Activated T-helper 2 cell treated with anti-CD3 and anti-CD28 coated beads, Interferon-gamma antibody, Interleukin-2, Interleukin-4, amounts not matched to agents 10 μg/mL and 5 μg/mL and 100 μg/mL, durations not matched to agents 14 hours and 24 hours and 36 hours (primary cell): ENCODE measurements at regions not wholly inside any gene's neighbourhood (a gene's known extent, or its start where the extent isn't known, plus 50 kb on each side); places are given as distances from the start of the nearest gene placed in this dataset.
"Not testable (repeated sequence)": the region's sequence is repeated elsewhere in the genome, so short reads cannot be mapped to it uniquely, and the experiment has no call there.

Source experiments
- DNase-seq: peaks from one replicate; pipeline ENCODE4 v3.0.0; 2021; ENCODE audit warnings: low spot score
- H3K27ac Mint-ChIP-seq: one replicate; pipeline ENCODE4 v1.8.0; 2021; ENCODE audit warnings: mixed read lengths
- H3K27me3 Mint-ChIP-seq: one replicate; pipeline ENCODE4 v1.8.0; 2021; ENCODE audit warnings: low read depth, mixed read lengths
- H3K36me3 Mint-ChIP-seq: one replicate; pipeline ENCODE4 v1.8.0; 2021; ENCODE audit warnings: low read depth, mixed read lengths
- H3K4me1 Mint-ChIP-seq: one replicate; pipeline ENCODE4 v1.8.0; 2021; ENCODE audit warnings: low read depth, mixed read lengths
- H3K4me3 Mint-ChIP-seq: one replicate; pipeline ENCODE4 v1.8.0; 2021; ENCODE audit warnings: low read depth, mild to moderate bottlenecking, moderate library complexity, mixed read lengths
- H3K9me3 Mint-ChIP-seq: one replicate; pipeline ENCODE4 v1.8.0; 2021; ENCODE audit warnings: mixed read lengths
- intact Hi-C: fragments of 100-400 bp; cut with micrococcal nuclease; formaldehyde crosslinking; loops from one replicate; pipeline ENCODE4 v1.15.1; 2023

- no peak for DNase-seq
- Mint-ChIP-seq H3K27ac (no peak overlapping the region), H3K36me3 (no peaks in the 10 kb centered on the region), H3K4me3 (no peak overlapping the region), H3K9me3 (no peaks in the 10 kb centered on the region), H3K27me3 (no peaks in the 10 kb centered on the region), H3K4me1 (no peaks in the 10 kb centered on the region)
- intact Hi-C loops: no loop called here
Observed at GRCh38 chr7:84911077-84911476, 275.8 kb downstream of the SEMA3D start.

- H3K4me1 Mint-ChIP-seq, H3K9me3 Mint-ChIP-seq, intact Hi-C loops, H3K36me3 Mint-ChIP-seq, H3K27ac Mint-ChIP-seq, H3K4me3 Mint-ChIP-seq, DNase-seq, H3K27me3 Mint-ChIP-seq: not testable (repeated sequence)
Observed at GRCh38 chr7:84910322-84910721, 276.5 kb downstream of the SEMA3D start.

GRCh38 chr7:84908196-84908793 is 278.6 kb downstream of the SEMA3D start:
- Mint-ChIP-seq H3K9me3 (no peaks in the 10 kb centered on the region), H3K27me3 (no peaks in the 10 kb centered on the region), H3K4me1 (no peaks in the 10 kb centered on the region), H3K27ac (no peak overlapping the region), H3K4me3 (no peak overlapping the region), H3K36me3 (no peaks in the 10 kb centered on the region)
- intact Hi-C loops: no loop called here
- DNase-seq: no peak

GRCh38 chr7:84906889-84907288 is 280.0 kb downstream of the SEMA3D start:
- no peak overlapping the region for H3K27ac Mint-ChIP-seq
- no peaks in the 10 kb centered on the region for H3K36me3 Mint-ChIP-seq
- DNase-seq: no peak
- H3K27me3 Mint-ChIP-seq: no peaks in the 10 kb centered on the region
- no peaks in the 10 kb centered on the region for H3K4me1 Mint-ChIP-seq
- intact Hi-C loops: no loop called here
- H3K9me3 Mint-ChIP-seq: no peaks in the 10 kb centered on the region
- H3K4me3 Mint-ChIP-seq: no peak overlapping the region

GRCh38 chr7:84904561-84904960 is 282.3 kb downstream of the SEMA3D start:
- Mint-ChIP-seq H3K27me3 (no peaks in the 10 kb centered on the region), H3K4me3 (no peak overlapping the region), H3K27ac (no peak overlapping the region), H3K36me3 (no peaks in the 10 kb centered on the region), H3K9me3 (no peaks in the 10 kb centered on the region), H3K4me1 (no peaks in the 10 kb centered on the region)
- DNase-seq: no peak
- intact Hi-C loops: no loop called here

- Mint-ChIP-seq H3K27me3 (no peaks in the 10 kb centered on the region), H3K36me3 (no peaks in the 10 kb centered on the region), H3K27ac (no peak overlapping the region), H3K4me3 (no peak overlapping the region), H3K4me1 (no peaks in the 10 kb centered on the region), H3K9me3 (no peaks in the 10 kb centered on the region)
- DNase-seq: no peak
- intact Hi-C loops: no loop called here
Observed at GRCh38 chr7:84901366-84901765, 285.5 kb downstream of the SEMA3D start.

GRCh38 chr7:84900215-84900614 is 286.6 kb downstream of the SEMA3D start:
- no peak overlapping the region for H3K4me3 Mint-ChIP-seq
- no peaks in the 10 kb centered on the region for H3K9me3 Mint-ChIP-seq
- intact Hi-C loops: no loop called here
- H3K4me1 Mint-ChIP-seq: no peaks in the 10 kb centered on the region
- H3K27me3 Mint-ChIP-seq: no peaks in the 10 kb centered on the region
- H3K36me3 Mint-ChIP-seq: no peaks in the 10 kb centered on the region
- no peak overlapping the region for H3K27ac Mint-ChIP-seq
- no peak for DNase-seq

- DNase-seq: no peak
- H3K27me3 Mint-ChIP-seq: no peaks in the 10 kb centered on the region
- no peaks in the 10 kb centered on the region for H3K36me3 Mint-ChIP-seq
- no peak overlapping the region for H3K27ac Mint-ChIP-seq
- H3K4me3 Mint-ChIP-seq: no peak overlapping the region
- intact Hi-C loops: no loop called here
- H3K9me3 Mint-ChIP-seq: no peaks in the 10 kb centered on the region
- H3K4me1 Mint-ChIP-seq: no peaks in the 10 kb centered on the region
Observed at GRCh38 chr7:84895563-84895962, 291.3 kb downstream of the SEMA3D start.

GRCh38 chr7:84883570-84883969 is 303.3 kb downstream of the SEMA3D start:
- intact Hi-C loops, H3K9me3 Mint-ChIP-seq, H3K4me3 Mint-ChIP-seq, H3K4me1 Mint-ChIP-seq, H3K36me3 Mint-ChIP-seq, H3K27ac Mint-ChIP-seq, H3K27me3 Mint-ChIP-seq, DNase-seq: not testable (repeated sequence)

GRCh38 chr7:84880326-84880997 is 306.4 kb downstream of the SEMA3D start:
- H3K27me3 Mint-ChIP-seq, DNase-seq, H3K9me3 Mint-ChIP-seq, H3K27ac Mint-ChIP-seq, intact Hi-C loops, H3K4me1 Mint-ChIP-seq, H3K4me3 Mint-ChIP-seq, H3K36me3 Mint-ChIP-seq: not testable (repeated sequence)

- H3K27me3 Mint-ChIP-seq: no peaks in the 10 kb centered on the region
- intact Hi-C loops: no loop called here
- H3K4me3 Mint-ChIP-seq: no peak overlapping the region
- no peak for DNase-seq
- no peaks in the 10 kb centered on the region for H3K9me3 Mint-ChIP-seq
- H3K27ac Mint-ChIP-seq: no peak overlapping the region
- no peaks in the 10 kb centered on the region for H3K4me1 Mint-ChIP-seq
- no peaks in the 10 kb centered on the region for H3K36me3 Mint-ChIP-seq
Observed at GRCh38 chr7:84879570-84880325, 307.1 kb downstream of the SEMA3D start.

- no peaks in the 10 kb centered on the region for H3K36me3 Mint-ChIP-seq
- DNase-seq: no peak
- no peaks in the 10 kb centered on the region for H3K27me3 Mint-ChIP-seq
- no peaks in the 10 kb centered on the region for H3K9me3 Mint-ChIP-seq
- H3K4me3 Mint-ChIP-seq: no peak overlapping the region
- no peaks in the 10 kb centered on the region for H3K4me1 Mint-ChIP-seq
- intact Hi-C loops: no loop called here
- no peak overlapping the region for H3K27ac Mint-ChIP-seq
Observed at GRCh38 chr7:84877943-84878570, 308.8 kb downstream of the SEMA3D start.
